K562 (cell line): ENCODE measurements at regions not wholly inside any gene's neighbourhood (a gene's known extent, or its start where the extent isn't known, plus 50 kb on each side); places are given as distances from the start of the nearest gene placed in this dataset.

Source experiments
- AFF1 ChIP-seq, 2 experiments: fragments of 450-650 bp; IDR thresholded peaks; 2 replicates each; pipeline ENCODE4 v1.6.1; 2018; ENCODE audit warnings: mild to moderate bottlenecking in 2 of 2, low read depth in 1 of 2; ENCODE audit not compliant: partially characterized antibody in 2 of 2
- BHLHE40 ChIP-seq: IDR thresholded peaks from 2 replicates; pipeline ENCODE4 v1.6.1; 2011; ENCODE audit warnings: low read length, improper control_type of control experiment
- CBFB ChIP-seq: sonication (generic); formaldehyde crosslinking; IDR thresholded peaks from 2 replicates; pipeline ENCODE4 v1.4.0; 2020; ENCODE audit warnings: mild to moderate bottlenecking, missing genetic modification reagents
- CBX1 ChIP-seq: sonication (generic); IDR thresholded peaks from 2 replicates; pipeline ENCODE4 v1.6.1; 2016; ENCODE audit warnings: antibody characterized with exemption, low read depth, mild to moderate bottlenecking
- CEBPB ChIP-seq: fragments of 450-650 bp; IDR thresholded peaks from 2 replicates; pipeline ENCODE4 v1.6.1; 2016; ENCODE audit warnings: missing genetic modification characterization, missing compliant biosample characterization
- CTCF ChIP-seq, 3 experiments: IDR thresholded peaks in 2 of 3; conservative IDR thresholded peaks in 1 of 3; 2 replicates each; pipeline ENCODE4 v1.5.1; 2011 to 2012; ENCODE audit warnings: low read length in 3 of 3, mild to moderate bottlenecking in 3 of 3, control low read depth in 2 of 3, improper control_type of control experiment in 1 of 3, inconsistent platforms in 1 of 3, low read depth in 1 of 3, mixed read lengths in 1 of 3, moderate library complexity in 1 of 3; ENCODE audit not compliant: insufficient read depth in 2 of 3
- ILF3 ChIP-seq: fragments of 450-650 bp; IDR thresholded peaks from 2 replicates; pipeline ENCODE4 v1.6.1; 2018; ENCODE audit warnings: antibody characterized with exemption, mild to moderate bottlenecking, moderate library complexity, borderline replicate concordance
- JUNB ChIP-seq: fragments of 450-650 bp; formaldehyde crosslinking; conservative IDR thresholded peaks from 2 replicates; pipeline ENCODE4 v1.4.0; 2020; ENCODE audit warnings: mild to moderate bottlenecking
- MECOM ChIP-seq: fragments of 250-450 bp; sonication (Bioruptor Pico); IDR thresholded peaks from 2 replicates; pipeline ENCODE4 v1.8.0; 2022; ENCODE audit warnings: inconsistent platforms
- NKRF ChIP-seq: fragments of 450-650 bp; IDR thresholded peaks from 2 replicates; pipeline ENCODE4 v1.6.1; 2016; ENCODE audit warnings: borderline replicate concordance
- TAL1 ChIP-seq: fragments of 450-650 bp; IDR thresholded peaks from 2 replicates; pipeline ENCODE4 v1.6.1; 2016; ENCODE audit warnings: mild to moderate bottlenecking
- ZBTB26 ChIP-seq: fragments of 450-650 bp; formaldehyde crosslinking; IDR thresholded peaks from 2 replicates; pipeline ENCODE4 v1.4.0; 2022; ENCODE audit warnings: missing genetic modification characterization
- ZFX ChIP-seq: sonication (generic); formaldehyde crosslinking; IDR thresholded peaks from 2 replicates; pipeline ENCODE4 v1.8.0; 2022; ENCODE audit warnings: mild to moderate bottlenecking, missing genetic modification reagents, moderate library complexity

GRCh38 chr17:5678171-5678570 is 93.9 kb upstream of the NLRP1 start:
- TF ChIP-seq ZBTB26, result no peak
- TF ChIP-seq CTCF (IDR thresholded peaks at IDR 0.05 in 2 of 3, conservative IDR thresholded peaks at IDR 0.05 in 1 of 3; ENCODE audit: insufficient read depth in 2 of 3, low read depth in 1 of 3, low read length in 3 of 3), result no peak
- no peak for TF ChIP-seq AFF1 (IDR thresholded peaks at IDR 0.05; ENCODE audit: low read depth in 1 of 2, partially characterized antibody in 2 of 2)
- TF ChIP-seq CBFB, result no peak
- no peak for TF ChIP-seq TAL1
- TF ChIP-seq BHLHE40, result no peak
- TF ChIP-seq CEBPB, result no peak
- TF ChIP-seq CBX1, result no peak
- TF ChIP-seq ZFX (CRISPR knock-in tag), result no peak
- TF ChIP-seq NKRF, result no peak
- no peak for TF ChIP-seq MECOM
- TF ChIP-seq ILF3, result no peak
- no peak for TF ChIP-seq JUNB
